Body of pancreas (tissue), 4 donors: ENCODE measurements at regions not wholly inside any gene's neighbourhood (a gene's known extent, or its start where the extent isn't known, plus 50 kb on each side); places are given as distances from the start of the nearest gene placed in this dataset.

Source experiments
- CTCF ChIP-seq, 7 experiments: fragments of 450-650 bp in 4 of 7; fragments of 200-600 bp in 3 of 7; sonication (generic) in 3 of 7; IDR thresholded peaks; one replicate each; pipeline ENCODE4 v1.5.1; 2016 to 2019; ENCODE audit warnings: antibody characterized with exemption in 7 of 7
- POLR2A ChIP-seq, 3 donors: fragments of 450-650 bp; IDR thresholded peaks; one replicate each; pipeline ENCODE4 v1.6.1; 2016; ENCODE audit warnings: antibody characterized with exemption in 3 of 3, mild to moderate bottlenecking in 2 of 3

- TF ChIP-seq POLR2A (IDR thresholded peaks at IDR 0.05) = no peak
- TF ChIP-seq CTCF (IDR thresholded peaks at IDR 0.05) = no peak
These were observed 316.8 kb downstream of the BRINP1 start for GRCh38 chr9:119052339-119053030.
